ENCODE measurements at regions not wholly inside any gene's neighbourhood (a gene's known extent, or its start where the extent isn't known, plus 50 kb on each side); places are given as distances from the start of the nearest gene placed in this dataset.
A peak's percentile ranks its signal among the peaks of the same experiment; 100 is the strongest.

DNA sequence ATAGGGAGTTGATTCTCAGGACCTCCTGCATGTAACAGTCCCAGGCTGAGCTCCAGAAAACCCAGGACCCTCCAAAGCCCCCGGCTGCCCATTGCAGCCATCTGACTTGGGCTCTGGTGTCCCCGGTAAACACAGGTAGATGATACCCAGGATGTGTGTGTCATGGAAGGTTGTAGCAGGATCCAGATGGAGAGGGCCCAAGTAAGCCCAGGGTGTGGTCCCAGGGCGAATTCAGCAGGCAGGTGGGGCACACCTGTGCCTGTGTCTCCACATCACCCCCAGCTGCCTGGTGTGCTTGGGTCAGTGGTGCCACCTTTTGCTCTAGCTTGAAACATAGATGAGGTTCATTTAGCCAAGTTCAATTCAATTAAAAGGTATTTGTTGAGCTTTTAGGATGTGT, 524.1 kb downstream of the GLRX3 start:
- TF ChIP-seq CTCF (IDR thresholded peaks at IDR 0.05; ENCODE audit: insufficient read depth, low read length, severe bottlenecking): no peak
- no peaks in the 10 kb centered on the region for H3K36me3 ChIP-seq (ENCODE audit: control insufficient read depth, insufficient read depth, low read length)
- FAIRE-seq (no peak), DNase-seq (ENCODE audit: low read depth) (no peak)
- H3K27me3 ChIP-seq (ENCODE audit: control insufficient read depth, insufficient read depth, low read length): no peaks in the 10 kb centered on the region
- no peak overlapping the region for H3K4me3 ChIP-seq (ENCODE audit: low read depth, low read length)

DNA sequence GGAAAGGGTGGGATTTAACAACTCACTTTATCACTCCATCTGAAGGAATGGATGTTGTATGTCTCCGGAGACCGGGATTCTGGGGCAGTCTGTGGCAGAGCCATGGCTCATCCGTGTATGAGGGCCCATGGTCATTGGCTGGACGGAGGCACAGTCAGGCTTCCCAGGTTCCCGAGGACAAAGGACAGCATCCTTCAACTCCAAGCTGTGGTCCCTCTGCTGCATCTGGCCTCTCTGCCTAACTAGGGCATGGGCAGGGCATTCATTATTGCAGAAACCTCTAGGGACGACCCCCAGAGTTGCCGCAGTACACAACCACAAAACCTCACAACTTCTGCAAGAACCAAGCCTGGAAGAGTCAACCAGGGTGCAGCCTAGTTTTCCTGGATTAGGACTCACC, 525.2 kb downstream of the GLRX3 start:
- no peak for FAIRE-seq
- H3K36me3 ChIP-seq (ENCODE audit: control insufficient read depth, insufficient read depth, low read length): no peaks in the 10 kb centered on the region

DNA sequence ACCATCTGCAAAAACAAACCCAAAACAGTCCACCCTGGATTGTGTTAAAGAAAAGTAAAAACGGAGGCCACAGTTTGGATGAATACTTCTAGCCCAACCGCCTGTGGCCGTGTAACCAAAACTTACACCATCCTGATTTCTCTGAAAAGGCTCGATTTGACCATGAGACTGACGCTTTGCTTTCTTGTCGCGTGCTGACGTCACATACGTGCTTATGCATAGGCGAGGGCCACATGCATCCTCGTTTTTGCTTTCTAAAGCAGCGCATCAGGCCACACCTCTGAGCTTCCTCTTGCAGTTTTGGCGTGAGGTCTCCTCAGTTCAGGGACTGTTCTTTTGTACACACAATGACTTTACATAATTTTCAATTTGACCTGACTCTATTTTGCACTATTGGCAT, 526.6 kb downstream of the GLRX3 start:
- DNase-seq (ENCODE audit: low read depth) (no peak), FAIRE-seq (no peak)
- no peak for TF ChIP-seq CTCF (IDR thresholded peaks at IDR 0.05; ENCODE audit: insufficient read depth, low read length, severe bottlenecking)
- Histone ChIP-seq H3K27me3 (ENCODE audit: control insufficient read depth, insufficient read depth, low read length) (no peaks in the 10 kb centered on the region), H3K4me3 (ENCODE audit: low read depth, low read length) (no peak overlapping the region), H3K36me3 (ENCODE audit: control insufficient read depth, insufficient read depth, low read length) (no peaks in the 10 kb centered on the region)

More for the DNA sequence above, 525.2 kb downstream of the GLRX3 start:
- no peak overlapping the region for H3K4me3 ChIP-seq (ENCODE audit: low read depth, low read length)
- TF ChIP-seq CTCF (IDR thresholded peaks at IDR 0.05; ENCODE audit: insufficient read depth, low read length, severe bottlenecking): no peak
- no peak for DNase-seq (ENCODE audit: low read depth)
- H3K27me3 ChIP-seq (ENCODE audit: control insufficient read depth, insufficient read depth, low read length): no peaks in the 10 kb centered on the region

DNA sequence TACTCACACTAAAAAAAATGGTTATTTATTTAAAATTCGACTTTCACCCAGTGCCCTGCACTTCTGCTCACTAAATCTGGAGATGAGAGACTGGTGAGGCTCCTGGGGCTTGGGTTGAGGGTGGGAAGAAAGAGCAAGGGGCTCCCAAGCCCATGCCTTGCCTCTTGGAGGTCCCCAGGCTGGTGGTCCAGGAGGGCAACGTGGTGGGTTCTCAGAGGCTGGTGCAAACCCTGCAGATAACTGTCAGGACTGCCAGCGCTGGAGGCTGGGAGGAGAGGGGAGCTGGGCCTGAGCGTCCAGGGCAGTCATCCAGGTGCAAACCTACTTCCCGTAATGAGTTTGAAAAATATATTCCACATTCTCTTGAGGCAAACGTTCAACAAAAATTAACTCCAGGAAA, 528.3 kb downstream of the GLRX3 start:
- Histone ChIP-seq H3K27me3 (ENCODE audit: control insufficient read depth, insufficient read depth, low read length) (no peaks in the 10 kb centered on the region), H3K4me3 (ENCODE audit: low read depth, low read length) (no peak overlapping the region), H3K36me3 (ENCODE audit: control insufficient read depth, insufficient read depth, low read length) (no peaks in the 10 kb centered on the region)
- TF ChIP-seq CTCF (IDR thresholded peaks at IDR 0.05; ENCODE audit: insufficient read depth, low read length, severe bottlenecking): no peak
- FAIRE-seq (no peak), DNase-seq (ENCODE audit: low read depth) (no peak)

DNA sequence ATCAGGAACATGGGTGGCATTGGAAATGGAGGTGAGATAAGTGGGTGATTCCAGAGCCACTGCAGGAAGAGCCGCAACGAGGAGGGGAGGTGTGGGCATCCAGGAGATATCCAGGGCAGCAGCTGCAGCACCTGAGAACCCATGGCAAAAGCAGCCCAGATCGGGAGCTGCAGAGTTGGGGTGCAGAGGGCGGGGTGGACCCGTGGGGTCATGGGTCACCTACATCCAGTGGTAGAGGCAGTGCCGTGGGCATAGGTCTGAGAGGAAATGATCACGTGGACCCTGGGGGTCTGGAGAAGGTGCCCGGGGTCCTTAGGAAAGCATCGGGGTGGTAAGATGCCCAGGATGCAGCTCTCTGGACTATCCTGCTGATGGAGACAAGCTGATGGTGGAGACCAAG, 530.0 kb downstream of the GLRX3 start:
- Histone ChIP-seq H3K36me3 (ENCODE audit: control insufficient read depth, insufficient read depth, low read length) (no peaks in the 10 kb centered on the region), H3K27me3 (ENCODE audit: control insufficient read depth, insufficient read depth, low read length) (no peaks in the 10 kb centered on the region), H3K4me3 (ENCODE audit: low read depth, low read length) (no peak overlapping the region)
- no peak for FAIRE-seq
- no peak for DNase-seq (ENCODE audit: low read depth)
- no peak for TF ChIP-seq CTCF (IDR thresholded peaks at IDR 0.05; ENCODE audit: insufficient read depth, low read length, severe bottlenecking)

GRCh38 chr10:130686689-130687300, 550.6 kb downstream of the GLRX3 start:
- H3K4me3 ChIP-seq (ENCODE audit: low read depth, low read length): no peak overlapping the region
- TF ChIP-seq CTCF (IDR thresholded peaks at IDR 0.05; ENCODE audit: insufficient read depth, low read length, severe bottlenecking): no peak
- no peaks in the 10 kb centered on the region for H3K36me3 ChIP-seq (ENCODE audit: control insufficient read depth, insufficient read depth, low read length)
- FAIRE-seq (no peak), DNase-seq (ENCODE audit: low read depth) (peak; percentile 1)
- H3K27me3 ChIP-seq (ENCODE audit: control insufficient read depth, insufficient read depth, low read length): no peaks in the 10 kb centered on the region

Data from bronchial epithelial cell (primary cell).